OCI-LY1 (cell line): ENCODE measurements at regions not wholly inside any gene's neighbourhood (a gene's known extent, or its start where the extent isn't known, plus 50 kb on each side); places are given as distances from the start of the nearest gene placed in this dataset.

Source experiments
- H2AFZ ChIP-seq: fragments of 200-600 bp; sonication (generic), shearing (Covaris generic); 2 replicates; pipeline ENCODE4 v1.6.0; 2014; ENCODE audit warnings: antibody characterized with exemption, mild to moderate bottlenecking, low read length
- H3F3A ChIP-seq: fragments of 200-600 bp; sonication (generic), shearing (Covaris generic); 2 replicates; pipeline ENCODE4 v1.6.0; 2014; ENCODE audit warnings: mild to moderate bottlenecking, antibody characterized with exemption, low read length, moderate library complexity; ENCODE audit not compliant: insufficient read depth
- H3K27ac ChIP-seq: fragments of 200-600 bp; sonication (generic); 2 replicates; pipeline ENCODE4 v1.5.1; 2014; ENCODE audit warnings: low read length, mixed run types, mild to moderate bottlenecking, low read depth; ENCODE audit not compliant: poor library complexity, severe bottlenecking
- H3K27me3 ChIP-seq: fragments of 200-600 bp; sonication (generic); 2 replicates; pipeline ENCODE4 v1.6.0; 2014; ENCODE audit warnings: antibody characterized with exemption, mild to moderate bottlenecking, low read length, moderate library complexity; ENCODE audit not compliant: insufficient read depth
- H3K36me3 ChIP-seq: fragments of 200-600 bp; sonication (generic); 2 replicates; pipeline ENCODE4 v1.6.1; 2014; ENCODE audit warnings: mild to moderate bottlenecking, antibody characterized with exemption, low read length, moderate library complexity, mixed read lengths; ENCODE audit not compliant: insufficient read depth
- H3K4me1 ChIP-seq: fragments of 200-600 bp; sonication (generic); 2 replicates; pipeline ENCODE4 v1.5.1; 2014; ENCODE audit warnings: mild to moderate bottlenecking, low read length, moderate library complexity; ENCODE audit not compliant: insufficient read depth, severe bottlenecking
- H3K4me2 ChIP-seq: fragments of 200-600 bp; sonication (generic), shearing (Covaris generic); 2 replicates; pipeline ENCODE4 v1.6.1; 2014; ENCODE audit warnings: low read length
- H3K4me3 ChIP-seq: fragments of 200-600 bp; sonication (generic); 2 replicates; pipeline ENCODE4 v1.5.1; 2014; ENCODE audit warnings: low read length, low read depth, mild to moderate bottlenecking, mixed read lengths; ENCODE audit not compliant: poor library complexity, severe bottlenecking
- H3K79me2 ChIP-seq: fragments of 200-600 bp; shearing (Covaris generic); 2 replicates; pipeline ENCODE4 v1.6.1; 2016; ENCODE audit warnings: mixed run types, low read length, mixed read lengths; ENCODE audit not compliant: insufficient read depth
- H3K9ac ChIP-seq: fragments of 200-600 bp; sonication (generic), shearing (Covaris generic); 2 replicates; pipeline ENCODE4 v1.6.1; 2014; ENCODE audit warnings: mild to moderate bottlenecking, low read length, mixed read lengths
- H3K9me2 ChIP-seq: fragments of 200-600 bp; sonication (generic), shearing (Covaris generic); 2 replicates; pipeline ENCODE4 v1.6.1; 2014; ENCODE audit warnings: low read depth, mild to moderate bottlenecking, low read length, mixed read lengths
- H3K9me3 ChIP-seq: fragments of 200-600 bp; shearing (Covaris generic); 2 replicates; pipeline ENCODE4 v1.6.1; 2014; ENCODE audit warnings: low read length, mixed read lengths
- H4K20me1 ChIP-seq: fragments of 200-600 bp; sonication (generic), shearing (Covaris generic); 2 replicates; pipeline ENCODE4 v1.6.0; 2016; ENCODE audit warnings: mild to moderate bottlenecking, low read length; ENCODE audit not compliant: insufficient read depth
- CTCF ChIP-seq: fragments of 200-600 bp; sonication (generic), shearing (Covaris generic); IDR thresholded peaks from 2 replicates; pipeline ENCODE4 v1.5.1; 2017; ENCODE audit warnings: mild to moderate bottlenecking, antibody characterized with exemption, low read length, moderate library complexity, mixed read lengths
- EZH2 ChIP-seq: fragments of 200-600 bp; sonication (generic), shearing (Covaris generic); IDR thresholded peaks from 2 replicates; pipeline ENCODE4 v1.8.0; 2017; ENCODE audit warnings: borderline replicate concordance, mixed run types, mild to moderate bottlenecking, antibody characterized with exemption, low read length, moderate library complexity, mixed read lengths

- Histone ChIP-seq H3K9me3 (no peaks in the 10 kb centered on the region), H2AFZ (no peak overlapping the region), H3K4me3 (no peak overlapping the region), H3K27me3 (no peaks in the 10 kb centered on the region), H4K20me1 (no peaks in the 10 kb centered on the region), H3K79me2 (no peaks in the 10 kb centered on the region), H3F3A (no peaks in the 10 kb centered on the region), H3K9me2 (no peaks in the 10 kb centered on the region), H3K4me2 (no peak overlapping the region), H3K36me3 (no peaks in the 10 kb centered on the region), H3K4me1 (peaks cover 8% of the 10 kb centered on the region), H3K9ac (no peak overlapping the region), H3K27ac (no peak overlapping the region)
- TF ChIP-seq EZH2 (no peak), CTCF (no peak)
Measured at GRCh38 chr2:154912215-154912614, 213.7 kb downstream of the KCNJ3 start.

- H4K20me1 ChIP-seq: no peaks in the 10 kb centered on the region
- H3K27me3 ChIP-seq: no peaks in the 10 kb centered on the region
- H2AFZ ChIP-seq: no peak overlapping the region
- H3K9me2 ChIP-seq: no peaks in the 10 kb centered on the region
- H3K79me2 ChIP-seq: no peaks in the 10 kb centered on the region
- H3K4me1 ChIP-seq: peaks cover 8% of the 10 kb centered on the region
- H3F3A ChIP-seq: no peaks in the 10 kb centered on the region
- TF ChIP-seq CTCF (no peak), EZH2 (no peak)
- no peaks in the 10 kb centered on the region for H3K9me3 ChIP-seq
- H3K27ac ChIP-seq: no peak overlapping the region
- no peak overlapping the region for H3K4me3 ChIP-seq
- no peaks in the 10 kb centered on the region for H3K36me3 ChIP-seq
- H3K4me2 ChIP-seq: no peak overlapping the region
- H3K9ac ChIP-seq: no peak overlapping the region
Measured at GRCh38 chr2:154911729-154912128, 213.2 kb downstream of the KCNJ3 start.

- Histone ChIP-seq H3K79me2 (no peaks in the 10 kb centered on the region), H3K36me3 (no peaks in the 10 kb centered on the region), H3K9me3 (no peaks in the 10 kb centered on the region), H3K27me3 (no peaks in the 10 kb centered on the region), H2AFZ (no peak overlapping the region), H3K27ac (no peak overlapping the region), H3F3A (no peaks in the 10 kb centered on the region), H3K9ac (no peak overlapping the region), H3K9me2 (no peaks in the 10 kb centered on the region), H3K4me1 (peaks cover 8% of the 10 kb centered on the region), H3K4me3 (no peak overlapping the region), H4K20me1 (no peaks in the 10 kb centered on the region), H3K4me2 (no peak overlapping the region)
- TF ChIP-seq EZH2 (no peak), CTCF (no peak)
Measured at GRCh38 chr2:154910701-154911100, 212.2 kb downstream of the KCNJ3 start.
